ENCODE measurements at regions not wholly inside any gene's neighbourhood (a gene's known extent, or its start where the extent isn't known, plus 50 kb on each side); places are given as distances from the start of the nearest gene placed in this dataset.

DNA sequence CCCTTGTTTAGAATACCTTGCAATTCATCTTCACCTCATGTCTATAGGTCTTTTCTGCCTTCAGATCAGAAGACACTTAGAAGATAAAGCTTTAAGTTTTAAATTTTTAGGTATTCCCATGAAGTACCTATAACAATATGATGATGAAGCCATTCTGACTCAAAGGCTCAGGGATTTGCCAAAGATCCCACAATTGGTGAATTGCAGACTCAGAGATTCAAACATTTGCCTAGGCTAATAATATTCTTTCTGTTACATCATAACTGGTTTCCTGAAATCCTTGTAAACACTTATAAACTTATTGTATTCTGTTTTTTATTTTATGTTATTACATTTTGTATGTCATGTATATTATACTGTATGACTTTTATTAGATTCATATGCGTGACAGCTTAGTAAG is 62.8 kb upstream of the ZFAND5 start:
- no peak overlapping the region for H4K91ac ChIP-seq (ENCODE audit: insufficient read length, low read depth, low read length)
- no peaks in the 10 kb centered on the region for H3K9me3 Mint-ChIP-seq
- H4K8ac ChIP-seq (replicated peaks; ENCODE audit: insufficient read length, low read depth, low read length): no peak overlapping the region
- H3K4me3 Mint-ChIP-seq: no peak overlapping the region
- no peak overlapping the region for H3K14ac ChIP-seq (ENCODE audit: insufficient read depth, low read length)
- H3K27ac ChIP-seq (ENCODE audit: insufficient read length, low read depth, low read length): no peak overlapping the region
- no peaks in the 10 kb centered on the region for H3K27me3 ChIP-seq (ENCODE audit: insufficient read depth, low read length)
- no peak for DNase-seq
- no peaks in the 10 kb centered on the region for H3K79me2 ChIP-seq (ENCODE audit: insufficient read depth, low read length)
- H3K4me1 ChIP-seq (ENCODE audit: insufficient read depth, low read length): no peaks in the 10 kb centered on the region
- no peak overlapping the region for H2BK5ac ChIP-seq (ENCODE audit: insufficient read length, low read length)
- H3K9ac ChIP-seq (ENCODE audit: extremely low read depth, insufficient read length, low read length): no peak overlapping the region
- H4K5ac ChIP-seq (ENCODE audit: insufficient read length, low read depth, low read length): no peak overlapping the region
- no peak overlapping the region for H3K27ac Mint-ChIP-seq
- no peak overlapping the region for H2BK120ac ChIP-seq (ENCODE audit: low read depth, low read length, poor library complexity, severe bottlenecking)
- H3K23me2 ChIP-seq (ENCODE audit: insufficient read length, low read depth, low read length, poor library complexity, severe bottlenecking): no peaks in the 10 kb centered on the region
- no peak overlapping the region for H3K4me2 ChIP-seq (ENCODE audit: insufficient read depth, insufficient read length, low read length)
- H3K4ac ChIP-seq (ENCODE audit: low read depth, low read length): no peak overlapping the region
- TF ChIP-seq, protein P1, sequence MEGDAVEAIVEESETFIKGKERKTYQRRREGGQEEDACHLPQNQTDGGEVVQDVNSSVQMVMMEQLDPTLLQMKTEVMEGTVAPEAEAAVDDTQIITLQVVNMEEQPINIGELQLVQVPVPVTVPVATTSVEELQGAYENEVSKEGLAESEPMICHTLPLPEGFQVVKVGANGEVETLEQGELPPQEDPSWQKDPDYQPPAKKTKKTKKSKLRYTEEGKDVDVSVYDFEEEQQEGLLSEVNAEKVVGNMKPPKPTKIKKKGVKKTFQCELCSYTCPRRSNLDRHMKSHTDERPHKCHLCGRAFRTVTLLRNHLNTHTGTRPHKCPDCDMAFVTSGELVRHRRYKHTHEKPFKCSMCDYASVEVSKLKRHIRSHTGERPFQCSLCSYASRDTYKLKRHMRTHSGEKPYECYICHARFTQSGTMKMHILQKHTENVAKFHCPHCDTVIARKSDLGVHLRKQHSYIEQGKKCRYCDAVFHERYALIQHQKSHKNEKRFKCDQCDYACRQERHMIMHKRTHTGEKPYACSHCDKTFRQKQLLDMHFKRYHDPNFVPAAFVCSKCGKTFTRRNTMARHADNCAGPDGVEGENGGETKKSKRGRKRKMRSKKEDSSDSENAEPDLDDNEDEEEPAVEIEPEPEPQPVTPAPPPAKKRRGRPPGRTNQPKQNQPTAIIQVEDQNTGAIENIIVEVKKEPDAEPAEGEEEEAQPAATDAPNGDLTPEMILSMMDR (conservative IDR thresholded peaks at IDR 0.05): no peak
- H3K56ac ChIP-seq (ENCODE audit: insufficient read length, low read depth, low read length): no peak overlapping the region
- H3K36me3 Mint-ChIP-seq (ENCODE audit: insufficient read depth in 1 of 3, low read depth in 3 of 3): no peaks in the 10 kb centered on the region
- no CpG with 5 or more reads among the region's 1 CpG for WGBS (ENCODE audit: extremely low coverage, insufficient read length, low lambda C conversion rate)
- H2BK15ac ChIP-seq (ENCODE audit: low read depth, low read length): no peak overlapping the region
- H2BK12ac ChIP-seq (ENCODE audit: insufficient read length, low read depth, low read length): no peak overlapping the region
- H2BK20ac ChIP-seq (ENCODE audit: low read depth, low read length, poor library complexity, severe bottlenecking): no peak overlapping the region
- no peak overlapping the region for H3T11ph ChIP-seq (ENCODE audit: low read length)
- no peaks in the 10 kb centered on the region for H3K27me3 Mint-ChIP-seq (ENCODE audit: low read depth)
- H2AFZ ChIP-seq (ENCODE audit: low read length): no peak overlapping the region
- no peak overlapping the region for H3K18ac ChIP-seq (ENCODE audit: insufficient read length, low read depth, low read length)
- no peaks in the 10 kb centered on the region for H3K9me3 ChIP-seq (ENCODE audit: control insufficient read depth, low read depth, low read length)
- no peaks in the 10 kb centered on the region for H4K20me1 ChIP-seq (ENCODE audit: control insufficient read depth, insufficient read depth, insufficient read length)
- H3K79me1 ChIP-seq (ENCODE audit: insufficient read depth, low read depth, low read length, poor library complexity, severe bottlenecking): no peaks in the 10 kb centered on the region
- H3K4me1 Mint-ChIP-seq: peaks cover 7 to 13% of the 10 kb centered on the region in 2 experiments
- no peak overlapping the region for H3K23ac ChIP-seq (ENCODE audit: insufficient read length, low read depth, low read length)
- no peak overlapping the region for H2AK5ac ChIP-seq (ENCODE audit: insufficient read length, low read length)
